ENCODE measurements at regions not wholly inside any gene's neighbourhood (a gene's known extent, or its start where the extent isn't known, plus 50 kb on each side); places are given as distances from the start of the nearest gene placed in this dataset.

DNA sequence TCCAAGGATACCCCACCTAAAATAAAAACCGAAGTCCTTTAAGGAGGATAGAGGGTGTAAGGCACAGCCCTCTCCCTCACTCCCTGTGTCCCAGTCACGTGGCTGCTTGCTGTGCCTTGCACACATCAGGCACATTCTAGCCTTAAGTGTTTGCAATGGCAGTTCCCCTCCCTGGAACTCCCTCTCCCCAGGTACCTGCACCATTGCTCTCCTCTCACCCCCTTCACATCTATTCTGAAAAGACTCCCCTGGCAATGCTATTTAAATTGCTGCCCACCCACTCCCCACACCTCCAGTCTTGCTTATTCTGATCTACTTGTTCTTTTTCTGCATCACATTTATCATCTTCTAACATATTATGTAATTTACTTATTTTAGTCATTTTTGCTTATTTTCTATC lies 91.6 kb upstream of the LNX1 start:
- Mint-ChIP-seq H3K27ac (no peak overlapping the region), H3K4me1 (no peaks in the 10 kb centered on the region), H3K4me3 (no peak overlapping the region), H3K27me3 (peaks cover 31% of the 10 kb centered on the region), H3K36me3 (ENCODE audit: low read depth) (no peaks in the 10 kb centered on the region)
- DNase-seq: no peak
- no peak for ATAC-seq
- H3K9me3 ChIP-seq (ENCODE audit: control insufficient read depth, low read length, poor library complexity, severe bottlenecking): no peaks in the 10 kb centered on the region

DNA sequence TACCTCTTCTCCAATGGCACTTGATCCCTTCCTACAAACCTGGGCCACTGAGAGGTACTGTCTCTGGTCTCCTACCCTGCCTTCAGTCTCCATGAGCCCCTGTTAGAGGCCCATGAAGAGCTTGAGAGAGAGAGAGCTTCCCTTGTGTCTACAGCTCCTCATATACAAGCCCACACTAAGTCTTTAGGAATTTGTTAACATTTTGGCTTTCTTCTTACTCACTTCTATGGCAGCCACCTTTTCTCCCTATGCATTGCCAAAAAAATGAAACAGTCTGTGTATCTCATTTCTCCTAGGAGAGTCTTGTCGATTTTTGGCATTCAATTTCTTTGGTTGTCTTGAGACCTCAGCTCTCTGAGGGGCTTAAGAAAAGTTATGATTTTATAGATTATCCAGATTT lies 90.9 kb upstream of the LNX1 start:
- DNase-seq (no peak), ATAC-seq (no peak)
- Mint-ChIP-seq H3K27me3 (peaks cover 29% of the 10 kb centered on the region), H3K36me3 (ENCODE audit: low read depth) (no peaks in the 10 kb centered on the region), H3K4me1 (no peaks in the 10 kb centered on the region), H3K27ac (no peak overlapping the region), H3K4me3 (no peak overlapping the region)
- no peaks in the 10 kb centered on the region for H3K9me3 ChIP-seq (ENCODE audit: control insufficient read depth, low read length, poor library complexity, severe bottlenecking)

DNA sequence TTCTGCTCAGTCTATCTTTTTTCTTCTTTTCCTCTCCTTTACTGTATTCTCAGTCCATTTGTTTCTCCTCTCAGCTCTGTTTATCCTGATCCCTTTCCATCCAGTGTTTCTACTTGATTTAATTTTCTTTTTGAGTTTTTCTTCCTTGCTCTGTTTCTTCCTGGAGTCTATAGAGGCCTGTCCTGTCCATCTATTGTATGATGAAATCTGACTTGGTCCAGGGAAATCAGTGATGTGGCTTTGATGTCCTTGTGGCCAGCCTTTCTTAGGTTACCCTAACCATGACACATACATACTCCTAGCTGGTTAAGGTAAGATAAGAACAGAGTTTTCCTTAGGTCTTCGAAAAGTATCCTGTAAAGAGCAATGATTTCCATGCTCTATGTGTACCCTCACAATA lies 89.3 kb upstream of the LNX1 start:
- Mint-ChIP-seq H3K27ac (no peak overlapping the region), H3K27me3 (peaks cover 18% of the 10 kb centered on the region), H3K36me3 (ENCODE audit: low read depth) (no peaks in the 10 kb centered on the region), H3K4me3 (no peak overlapping the region), H3K4me1 (no peaks in the 10 kb centered on the region)
- no peaks in the 10 kb centered on the region for H3K9me3 ChIP-seq (ENCODE audit: control insufficient read depth, low read length, poor library complexity, severe bottlenecking)
- ATAC-seq (no peak), DNase-seq (no peak)

DNA sequence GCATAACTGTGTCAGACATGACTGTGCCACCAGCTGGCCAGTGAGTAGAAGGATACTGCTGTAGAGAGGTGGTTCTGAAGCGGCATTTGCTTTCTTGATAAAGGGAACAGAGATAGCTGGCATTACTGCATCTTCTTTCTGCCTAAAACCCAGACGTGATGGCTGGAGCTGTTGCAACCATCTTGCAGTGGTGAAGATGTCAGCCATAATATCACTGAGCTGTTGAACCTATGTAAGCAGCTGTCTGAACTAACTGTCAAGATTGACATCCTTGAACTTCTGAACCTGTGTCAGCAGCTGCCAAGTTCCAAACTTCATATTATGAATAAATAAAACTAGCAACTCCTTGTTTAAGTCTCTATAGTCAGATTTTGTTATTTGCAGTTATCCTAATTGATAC lies 88.9 kb upstream of the LNX1 start:
- no peak overlapping the region for H3K27ac Mint-ChIP-seq
- ATAC-seq (no peak), DNase-seq (no peak)
- no peaks in the 10 kb centered on the region for H3K4me1 Mint-ChIP-seq
- no peak overlapping the region for H3K4me3 Mint-ChIP-seq
- H3K9me3 ChIP-seq (ENCODE audit: control insufficient read depth, low read length, poor library complexity, severe bottlenecking): peaks cover 1% of the 10 kb centered on the region
- peaks cover 14% of the 10 kb centered on the region for H3K27me3 Mint-ChIP-seq
- no peaks in the 10 kb centered on the region for H3K36me3 Mint-ChIP-seq (ENCODE audit: low read depth)

DNA sequence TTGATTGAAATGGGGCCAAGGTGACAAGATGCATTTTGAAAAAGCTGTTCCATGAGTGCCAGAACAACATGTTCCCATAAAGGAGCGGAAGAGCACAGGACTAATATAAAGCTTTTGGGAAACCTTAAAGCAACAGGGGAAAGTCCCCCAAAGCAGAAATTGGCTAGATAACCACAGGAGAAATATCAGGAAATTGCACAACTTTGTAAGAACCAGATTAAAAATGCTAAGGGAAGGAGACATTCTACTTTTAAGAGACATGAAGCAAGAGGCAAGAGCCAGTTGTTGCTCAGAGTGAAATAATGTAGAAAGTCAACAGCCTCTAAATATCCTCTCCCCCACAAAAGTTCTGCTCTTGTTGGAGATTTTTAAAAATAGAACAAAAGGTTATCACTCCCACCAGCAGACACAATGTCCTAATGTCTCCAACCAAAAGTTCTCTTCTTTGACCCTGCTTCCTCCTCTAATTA lies 85.2 kb upstream of the LNX1 start:
- Mint-ChIP-seq H3K4me1 (no peaks in the 10 kb centered on the region), H3K4me3 (no peak overlapping the region), H3K27me3 (no peaks in the 10 kb centered on the region), H3K36me3 (ENCODE audit: low read depth) (no peaks in the 10 kb centered on the region), H3K27ac (no peak overlapping the region)
- peaks cover 2% of the 10 kb centered on the region for H3K9me3 ChIP-seq (ENCODE audit: control insufficient read depth, low read length, poor library complexity, severe bottlenecking)
- DNase-seq (no peak), ATAC-seq (no peak)

DNA sequence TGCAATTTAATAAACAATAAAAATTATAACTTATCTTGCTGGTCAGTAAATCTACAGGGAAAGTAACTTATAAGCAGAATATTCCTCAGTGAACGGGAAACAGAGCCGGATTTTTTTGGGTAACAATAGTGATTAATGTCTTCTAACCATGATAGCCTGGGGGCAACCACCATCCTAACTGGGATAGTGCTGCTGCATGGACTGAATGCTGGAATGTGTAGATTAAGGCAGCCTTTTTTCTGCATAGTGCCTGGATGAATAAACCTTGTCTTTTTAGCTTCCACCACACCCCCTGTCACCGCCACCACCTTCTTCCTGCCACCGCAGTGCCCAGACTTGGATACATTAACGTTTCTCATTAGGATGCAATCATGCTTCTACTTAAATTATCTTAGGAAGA lies 83.6 kb upstream of the LNX1 start:
- no peaks in the 10 kb centered on the region for H3K4me1 Mint-ChIP-seq
- H3K27me3 Mint-ChIP-seq: peaks cover 7% of the 10 kb centered on the region
- peaks cover 2% of the 10 kb centered on the region for H3K36me3 Mint-ChIP-seq (ENCODE audit: low read depth)
- H3K4me3 Mint-ChIP-seq: no peak overlapping the region
- no peak overlapping the region for H3K27ac Mint-ChIP-seq
- no peak for DNase-seq
- H3K9me3 ChIP-seq (ENCODE audit: control insufficient read depth, low read length, poor library complexity, severe bottlenecking): peaks cover 2% of the 10 kb centered on the region
- no peak for ATAC-seq

DNA sequence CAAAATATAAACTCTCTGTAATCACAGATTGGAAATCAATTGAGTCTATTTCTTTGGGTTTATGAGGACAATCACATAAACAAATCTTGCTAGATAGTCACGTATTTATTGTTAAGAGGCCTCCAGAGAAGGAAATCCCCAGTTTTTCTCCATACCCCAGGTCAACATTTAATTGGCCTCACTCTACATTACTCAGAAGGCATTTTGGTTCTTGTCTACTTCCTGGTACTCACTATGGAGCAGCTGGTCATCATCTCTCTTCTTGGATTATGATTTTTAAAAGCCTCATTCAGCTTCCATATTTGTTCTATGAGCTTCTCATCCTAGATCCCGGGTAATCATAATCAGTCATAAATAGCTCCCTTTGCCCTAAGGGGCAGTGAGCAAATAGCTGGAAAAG lies 81.6 kb upstream of the LNX1 start:
- H3K9me3 ChIP-seq (ENCODE audit: control insufficient read depth, low read length, poor library complexity, severe bottlenecking): peaks cover 2% of the 10 kb centered on the region
- Mint-ChIP-seq H3K27me3 (peaks cover 11% of the 10 kb centered on the region), H3K27ac (no peak overlapping the region), H3K36me3 (ENCODE audit: low read depth) (peaks cover 2% of the 10 kb centered on the region), H3K4me3 (no peak overlapping the region), H3K4me1 (no peaks in the 10 kb centered on the region)
- no peak for ATAC-seq
- DNase-seq: no peak

DNA sequence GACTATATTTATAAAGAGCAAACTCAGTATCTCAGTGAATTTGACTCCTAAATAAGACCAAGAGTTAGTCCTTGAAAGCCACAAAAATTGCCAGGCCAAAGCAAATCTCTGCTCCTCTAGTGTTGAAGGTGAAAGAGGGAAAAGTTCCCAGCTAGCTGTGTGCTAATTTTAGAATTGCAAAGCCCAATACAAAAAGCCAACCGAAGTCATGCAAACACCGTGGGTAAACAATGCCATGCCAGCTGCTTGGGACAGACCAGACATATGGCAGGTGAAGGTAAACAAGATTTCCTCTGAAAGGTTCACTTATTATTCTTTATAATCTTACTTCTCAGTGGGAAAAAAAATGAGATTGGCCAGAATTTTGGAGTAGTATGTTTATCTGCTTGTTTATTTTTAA lies 80.5 kb upstream of the LNX1 start:
- Mint-ChIP-seq H3K36me3 (ENCODE audit: low read depth) (peaks cover 2% of the 10 kb centered on the region), H3K27ac (no peak overlapping the region), H3K4me3 (no peak overlapping the region), H3K4me1 (no peaks in the 10 kb centered on the region), H3K27me3 (peaks cover 11% of the 10 kb centered on the region)
- DNase-seq (no peak), ATAC-seq (no peak)
- peaks cover 2% of the 10 kb centered on the region for H3K9me3 ChIP-seq (ENCODE audit: control insufficient read depth, low read length, poor library complexity, severe bottlenecking)

DNA sequence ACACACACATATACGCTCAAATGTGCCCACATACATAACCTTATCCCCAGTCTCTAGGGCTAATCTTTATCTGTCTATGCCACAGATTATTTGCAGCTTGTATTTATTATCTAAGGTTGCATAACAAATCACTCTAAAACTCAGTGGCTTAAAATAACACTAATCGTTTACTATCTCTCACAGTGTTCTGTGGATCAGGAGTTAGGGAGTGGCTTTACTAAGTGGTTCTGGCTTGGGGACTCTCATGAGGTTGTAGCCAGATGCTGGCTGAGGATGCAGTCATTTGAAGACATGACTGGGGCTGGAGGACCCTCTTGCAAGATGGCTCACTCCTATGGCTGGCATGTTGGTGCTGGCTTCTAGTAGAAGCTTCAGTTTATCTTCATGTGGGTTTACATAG lies 68.5 kb upstream of the LNX1 start:
- no peak for DNase-seq
- ATAC-seq: no peak
- no peaks in the 10 kb centered on the region for H3K4me1 Mint-ChIP-seq
- H3K27ac Mint-ChIP-seq: no peak overlapping the region
- peaks cover 21% of the 10 kb centered on the region for H3K27me3 Mint-ChIP-seq
- H3K9me3 ChIP-seq (ENCODE audit: control insufficient read depth, low read length, poor library complexity, severe bottlenecking): no peaks in the 10 kb centered on the region
- no peaks in the 10 kb centered on the region for H3K36me3 Mint-ChIP-seq (ENCODE audit: low read depth)
- no peak overlapping the region for H3K4me3 Mint-ChIP-seq

DNA sequence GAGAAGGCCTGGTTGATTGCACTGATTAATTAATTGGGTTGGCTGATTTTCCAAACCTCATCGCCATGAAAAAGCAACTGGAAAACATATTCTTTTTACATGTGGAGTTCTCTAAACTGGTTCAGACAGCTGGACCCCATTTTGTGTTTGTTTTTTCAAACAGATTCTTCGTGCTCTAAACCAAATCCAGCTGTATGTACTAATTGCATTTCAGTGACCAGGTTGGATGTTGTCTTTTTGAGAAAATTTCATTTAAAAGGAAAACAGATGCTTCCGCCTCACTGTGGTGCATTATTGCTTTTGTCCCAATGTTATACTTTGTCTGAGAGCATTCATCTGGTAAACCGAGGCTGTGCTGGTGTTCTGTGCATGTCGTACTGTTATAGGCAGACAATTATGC lies 67.8 kb upstream of the LNX1 start:
- no peak overlapping the region for H3K4me3 Mint-ChIP-seq
- H3K27me3 Mint-ChIP-seq: peaks cover 21% of the 10 kb centered on the region
- H3K27ac Mint-ChIP-seq: no peak overlapping the region

DNA sequence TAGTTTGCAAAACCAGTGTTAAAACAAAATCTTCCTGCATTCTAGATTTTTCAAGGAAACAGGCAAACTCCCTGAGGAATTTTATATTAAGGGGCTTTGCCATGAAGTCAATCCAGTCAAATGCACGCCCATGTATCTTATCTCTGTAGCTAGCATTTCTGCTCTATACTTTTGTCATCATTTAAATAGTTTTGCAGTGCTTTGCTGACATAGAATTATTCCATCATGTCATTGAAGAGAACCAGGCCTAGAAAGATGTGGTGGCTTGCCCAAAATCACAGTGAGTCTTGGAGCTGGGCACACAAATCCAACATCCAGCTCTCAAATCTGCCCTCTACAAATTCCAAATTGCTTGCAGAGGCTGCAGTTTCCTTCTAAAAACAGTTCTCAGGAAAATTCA lies 66.7 kb upstream of the LNX1 start:
- Mint-ChIP-seq H3K4me1 (no peaks in the 10 kb centered on the region), H3K36me3 (ENCODE audit: low read depth) (no peaks in the 10 kb centered on the region), H3K4me3 (no peak overlapping the region), H3K27me3 (peaks cover 21% of the 10 kb centered on the region), H3K27ac (no peak overlapping the region)
- H3K9me3 ChIP-seq (ENCODE audit: control insufficient read depth, low read length, poor library complexity, severe bottlenecking): no peaks in the 10 kb centered on the region
- no peak for DNase-seq
- no peak for ATAC-seq

More for the DNA sequence above, 67.8 kb upstream of the LNX1 start:
- no peaks in the 10 kb centered on the region for H3K9me3 ChIP-seq (ENCODE audit: control insufficient read depth, low read length, poor library complexity, severe bottlenecking)
- Mint-ChIP-seq H3K4me1 (no peaks in the 10 kb centered on the region), H3K36me3 (ENCODE audit: low read depth) (no peaks in the 10 kb centered on the region)
- ATAC-seq: no peak
- no peak for DNase-seq

DNA sequence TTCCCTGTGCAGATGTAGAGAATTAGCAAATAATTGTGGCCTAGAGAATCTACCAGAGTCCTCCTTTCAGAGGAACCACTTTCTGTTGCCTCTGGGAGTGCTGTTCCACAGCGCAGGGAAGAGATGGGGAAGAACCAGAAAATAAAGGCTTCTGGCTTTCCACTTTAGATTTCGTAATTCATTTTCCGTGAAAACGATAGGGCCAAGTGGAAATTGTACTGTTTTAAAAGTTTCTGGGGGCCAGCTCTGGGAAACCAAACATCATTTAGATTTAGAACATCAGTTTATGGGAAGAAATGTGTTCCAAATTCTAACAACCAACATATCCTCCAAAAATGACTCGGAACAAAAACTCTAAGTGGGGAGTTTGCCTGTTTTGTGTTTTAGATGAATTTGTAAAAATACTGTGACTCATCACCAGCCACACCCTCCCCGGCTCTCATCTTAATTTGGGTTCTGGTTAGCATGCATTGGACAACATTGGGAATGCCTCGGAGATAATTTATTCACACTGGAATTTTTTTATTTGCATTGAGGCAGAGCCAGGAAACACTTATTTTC lies 65.2 kb upstream of the LNX1 start:
- no peak for DNase-seq
- no peak overlapping the region for H3K27ac Mint-ChIP-seq
- H3K9me3 ChIP-seq (ENCODE audit: control insufficient read depth, low read length, poor library complexity, severe bottlenecking): no peaks in the 10 kb centered on the region
- no peaks in the 10 kb centered on the region for H3K4me1 Mint-ChIP-seq
- no peak overlapping the region for H3K4me3 Mint-ChIP-seq
- no peaks in the 10 kb centered on the region for H3K36me3 Mint-ChIP-seq (ENCODE audit: low read depth)
- ATAC-seq: no peak
- H3K27me3 Mint-ChIP-seq: peaks cover 21% of the 10 kb centered on the region

DNA sequence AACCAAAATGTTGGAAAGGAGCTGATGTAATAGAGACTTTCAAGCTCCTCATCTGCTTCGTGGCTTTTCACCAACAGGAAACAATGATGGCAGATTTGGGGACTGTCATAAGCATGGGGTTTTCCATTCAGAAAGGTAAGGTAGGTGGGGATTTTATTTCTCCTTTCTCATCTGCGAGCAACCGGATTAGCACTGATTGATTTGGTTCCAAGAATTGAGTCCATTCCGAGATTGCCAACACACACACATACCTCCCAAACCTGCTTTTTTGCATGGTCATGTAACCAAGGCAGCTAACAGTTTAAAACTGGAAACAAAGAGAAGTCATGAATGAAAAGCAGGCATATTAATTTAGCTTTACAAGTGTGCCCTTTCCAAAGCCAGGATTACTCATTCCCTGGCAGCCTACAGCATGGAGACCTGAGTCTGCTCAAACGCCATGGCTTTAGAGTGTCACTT lies 63.0 kb upstream of the LNX1 start:
- peaks cover 25% of the 10 kb centered on the region for H3K27me3 Mint-ChIP-seq
- H3K27ac Mint-ChIP-seq: no peak overlapping the region
- H3K36me3 Mint-ChIP-seq (ENCODE audit: low read depth): no peaks in the 10 kb centered on the region

DNA sequence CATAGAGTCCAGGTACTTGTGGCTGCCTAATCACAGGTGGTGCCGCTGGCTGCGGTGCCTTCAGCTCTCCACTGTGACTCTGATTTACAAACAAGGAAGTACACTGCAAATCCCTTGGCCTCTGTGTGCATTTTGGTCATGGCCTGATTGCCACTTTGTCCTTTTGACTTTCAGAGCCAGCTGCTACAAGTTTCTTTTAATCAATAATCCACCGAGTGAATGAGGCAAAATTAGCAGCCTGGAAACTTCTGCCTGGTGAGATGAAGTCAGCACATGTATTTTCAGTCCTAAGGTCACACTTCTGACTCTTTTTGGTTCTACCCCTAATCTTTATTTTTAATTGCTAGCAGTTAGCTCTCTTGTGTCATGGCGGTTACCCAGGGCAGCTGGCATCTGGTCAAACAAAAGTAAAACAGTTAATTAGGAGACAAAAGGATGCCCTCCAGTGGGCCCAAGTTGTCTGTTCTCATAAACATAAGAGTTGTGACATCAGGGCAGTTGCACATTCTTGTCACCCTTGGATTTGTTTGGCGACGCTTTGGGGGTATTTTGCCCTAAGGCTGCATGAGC lies 62.3 kb upstream of the LNX1 start:
- Mint-ChIP-seq H3K4me3 (no peak overlapping the region), H3K4me1 (no peaks in the 10 kb centered on the region), H3K27ac (no peak overlapping the region), H3K27me3 (peaks cover 24% of the 10 kb centered on the region), H3K36me3 (ENCODE audit: low read depth) (no peaks in the 10 kb centered on the region)
- ATAC-seq (no peak), DNase-seq (no peak)
- no peaks in the 10 kb centered on the region for H3K9me3 ChIP-seq (ENCODE audit: control insufficient read depth, low read length, poor library complexity, severe bottlenecking)

More for the DNA sequence above, 63.0 kb upstream of the LNX1 start:
- Mint-ChIP-seq H3K4me1 (no peaks in the 10 kb centered on the region), H3K4me3 (no peak overlapping the region)
- no peak for ATAC-seq
- DNase-seq: no peak
- no peaks in the 10 kb centered on the region for H3K9me3 ChIP-seq (ENCODE audit: control insufficient read depth, low read length, poor library complexity, severe bottlenecking)

Measured in T-helper 17 cell (primary cell).